NT2/D1 (cell line): ENCODE measurements at regions not wholly inside any gene's neighbourhood (a gene's known extent, or its start where the extent isn't known, plus 50 kb on each side); places are given as distances from the start of the nearest gene placed in this dataset.

Experiments used
- SUZ12 ChIP-seq: IDR thresholded peaks from 2 replicates; pipeline ENCODE4 v1.6.1; 2011; ENCODE audit not compliant: insufficient read length, insufficient read depth; ENCODE audit errors: extremely low read depth
- YY1 ChIP-seq: IDR thresholded peaks from 2 replicates; pipeline ENCODE4 v1.6.1; 2011; ENCODE audit not compliant: insufficient read length, insufficient read depth
- ZNF274 ChIP-seq: IDR thresholded peaks from 2 replicates; pipeline ENCODE4 v1.6.1; 2011; ENCODE audit warnings: mild to moderate bottlenecking, low read depth, low read length

DNA sequence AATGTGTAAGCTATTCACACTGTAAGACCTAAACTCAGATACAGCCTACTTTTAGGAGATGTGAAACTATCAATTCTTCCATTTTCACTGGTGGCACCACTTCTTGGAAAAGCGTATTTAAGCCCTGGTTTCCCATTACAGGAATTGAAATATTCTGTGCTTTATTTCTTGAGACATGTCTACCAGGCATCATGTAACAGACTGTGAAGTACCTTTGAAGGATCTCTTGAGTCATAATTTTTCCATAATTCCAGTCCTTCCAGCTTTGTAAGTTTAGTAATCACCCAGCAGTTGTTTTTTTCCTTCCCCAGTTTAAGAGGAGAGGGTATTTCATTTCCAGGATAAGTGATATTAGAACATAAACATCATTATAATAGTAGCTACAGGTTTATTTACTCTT is 186.0 kb upstream of the PRPS1L1 start:
- TF ChIP-seq SUZ12 (no peak), YY1 (no peak), ZNF274 (no peak)
